Gastroesophageal sphincter (tissue), 4 donors: ENCODE measurements at regions not wholly inside any gene's neighbourhood (a gene's known extent, or its start where the extent isn't known, plus 50 kb on each side); places are given as distances from the start of the nearest gene placed in this dataset.

Experiments
- ATAC-seq: fragments of 150-250 bp; one replicate; pipeline ENCODE4 v1.9.1; 2016; ENCODE audit warnings: mild to moderate bottlenecking, moderate library complexity
- H3K27ac ChIP-seq, 4 donors: fragments of 200-600 bp; sonication (generic) in 3 of 4; 1 replicate in 3 of 4; 2 replicates in 1 of 4; pipeline ENCODE4 v1.5.1; 2016 to 2019
- H3K27me3 ChIP-seq: fragments of 200-600 bp; sonication (generic); one replicate; pipeline ENCODE4 v1.5.1; 2019
- H3K36me3 ChIP-seq, 2 donors: fragments of 200-600 bp; sonication (generic); one replicate each; pipeline ENCODE4 v1.5.1; 2019; ENCODE audit warnings: control low read depth in 1 of 2
- H3K4me1 ChIP-seq, 3 donors: fragments of 200-600 bp; sonication (generic); 1 replicate in 2 of 3; 2 replicates in 1 of 3; pipeline ENCODE4 v1.5.1; 2016 to 2019; ENCODE audit warnings: control low read depth in 2 of 3
- H3K4me3 ChIP-seq, 2 donors: fragments of 200-600 bp; sonication (generic); one replicate each; pipeline ENCODE4 v1.5.1; 2019; ENCODE audit warnings: mild to moderate bottlenecking in 1 of 2, moderate library complexity in 1 of 2
- H3K9me3 ChIP-seq, 3 donors: fragments of 200-600 bp; sonication (generic); one replicate each; pipeline ENCODE4 v1.5.1; 2017 to 2019; ENCODE audit warnings: control low read depth in 2 of 3
- CTCF ChIP-seq, 4 experiments: fragments of 200-600 bp in 2 of 4; fragments of 450-650 bp in 2 of 4; sonication (generic) in 1 of 4; IDR thresholded peaks; one replicate each; pipeline ENCODE4 v1.5.1; 2017 to 2019; ENCODE audit warnings: antibody characterized with exemption in 4 of 4, mild to moderate bottlenecking in 2 of 4, moderate library complexity in 2 of 4
- EP300 ChIP-seq: sonication (generic); formaldehyde crosslinking; IDR thresholded peaks from one replicate; pipeline ENCODE4 v1.6.1; 2017; ENCODE audit warnings: antibody characterized with exemption, mild to moderate bottlenecking
- POLR2A ChIP-seq, 2 donors: fragments of 450-650 bp; IDR thresholded peaks; one replicate each; pipeline ENCODE4 v1.6.1; 2017; ENCODE audit warnings: antibody characterized with exemption in 2 of 2, mild to moderate bottlenecking in 2 of 2, moderate library complexity in 1 of 2
- POLR2AphosphoS5 ChIP-seq: sonication (generic); formaldehyde crosslinking; IDR thresholded peaks from one replicate; pipeline ENCODE4 v1.6.1; 2017; ENCODE audit warnings: antibody characterized with exemption
- WGBS, 2 donors: methylation state at CpG; one replicate each; pipeline ENCODE4 v1.1.5; 2018; ENCODE audit warnings: low coverage in 1 of 2; 5-methylcytosine and 5-hydroxymethylcytosine counted together

GRCh38 chr5:128673970-128674369, 135.9 kb upstream of the FBN2 start:
- H3K27me3 ChIP-seq: no peaks in the 10 kb centered on the region
- TF ChIP-seq EP300 (no peak), POLR2AphosphoS5 (no peak)
- no peak overlapping the region for H3K4me3 ChIP-seq
- 89 to 90% methylated on average over 3 of the region's 3 CpGs for whole genome bisulfite sequencing, 2 donors
- H3K9me3 ChIP-seq: peaks cover 0 to 9% (median 0%) of the 10 kb centered on the region in 3 donors
- no peaks in the 10 kb centered on the region for H3K36me3 ChIP-seq
- H3K27ac ChIP-seq: no peak overlapping the region
- ATAC-seq: no peak
- no peaks in the 10 kb centered on the region for H3K4me1 ChIP-seq

GRCh38 chr5:128674837-128675446, 136.9 kb upstream of the FBN2 start:
- H3K9me3 ChIP-seq: peaks cover 0 to 9% (median 0%) of the 10 kb centered on the region in 3 donors
- ATAC-seq: no peak
- no peaks in the 10 kb centered on the region for H3K4me1 ChIP-seq
- H3K4me3 ChIP-seq: no peak overlapping the region
- no peak overlapping the region for H3K27ac ChIP-seq
- TF ChIP-seq POLR2AphosphoS5: no peak
- no peak for TF ChIP-seq EP300
- TF ChIP-seq CTCF (IDR thresholded peaks at IDR 0.05): peak; percentile 24 to 60 (median 27)
- no peak for TF ChIP-seq POLR2A (IDR thresholded peaks at IDR 0.05)
- 63 to 72% methylated on average over 3 of the region's 3 CpGs for WGBS, 2 donors
- no peaks in the 10 kb centered on the region for H3K27me3 ChIP-seq
- H3K36me3 ChIP-seq: no peaks in the 10 kb centered on the region

- 80 to 87% methylated on average over 4 to 5 of the region's 5 CpGs for WGBS, 2 donors
- no peaks in the 10 kb centered on the region for H3K27me3 ChIP-seq
- H3K27ac ChIP-seq: no peak overlapping the region
- TF ChIP-seq POLR2A (IDR thresholded peaks at IDR 0.05): no peak
- no peak for TF ChIP-seq CTCF (IDR thresholded peaks at IDR 0.05)
- TF ChIP-seq EP300: no peak
- TF ChIP-seq POLR2AphosphoS5: no peak
- ATAC-seq: no peak
- no peaks in the 10 kb centered on the region for H3K4me1 ChIP-seq
- no peaks in the 10 kb centered on the region for H3K36me3 ChIP-seq
- H3K9me3 ChIP-seq: no peaks in the 10 kb centered on the region
- no peak overlapping the region for H3K4me3 ChIP-seq
Measured at GRCh38 chr5:128681096-128681495, 143.1 kb upstream of the FBN2 start.

- Histone ChIP-seq H3K27ac (no peak overlapping the region), H3K27me3 (no peaks in the 10 kb centered on the region), H3K4me3 (no peak overlapping the region), H3K36me3 (no peaks in the 10 kb centered on the region), H3K9me3 (no peaks in the 10 kb centered on the region), H3K4me1 (no peaks in the 10 kb centered on the region)
- ATAC-seq: no peak
- WGBS, 2 donors: 47 to 56% methylated on average over 3 to 7 of the region's 7 CpGs
- TF ChIP-seq POLR2A (IDR thresholded peaks at IDR 0.05) (no peak), POLR2AphosphoS5 (no peak), CTCF (IDR thresholded peaks at IDR 0.05) (no peak), EP300 (no peak)
Measured at GRCh38 chr5:128681764-128682592, 143.9 kb upstream of the FBN2 start.

GRCh38 chr5:128682669-128683068, 144.6 kb upstream of the FBN2 start:
- Histone ChIP-seq H3K9me3 (no peaks in the 10 kb centered on the region), H3K4me1 (no peaks in the 10 kb centered on the region), H3K27ac (no peak overlapping the region), H3K27me3 (no peaks in the 10 kb centered on the region), H3K4me3 (no peak overlapping the region), H3K36me3 (no peaks in the 10 kb centered on the region)
- TF ChIP-seq EP300 (no peak), CTCF (IDR thresholded peaks at IDR 0.05) (no peak), POLR2A (IDR thresholded peaks at IDR 0.05) (no peak), POLR2AphosphoS5 (no peak)
- whole genome bisulfite sequencing, 2 donors: 78 to 86% methylated on average over 2 of the region's 2 CpGs
- ATAC-seq: no peak
